GM18520 (cell line): ENCODE measurements at regions not wholly inside any gene's neighbourhood (a gene's known extent, or its start where the extent isn't known, plus 50 kb on each side); places are given as distances from the start of the nearest gene placed in this dataset.
"Not testable (repeated sequence)": the region's sequence is repeated elsewhere in the genome, so short reads cannot be mapped to it uniquely, and the experiment has no call there.

Experiments used
- ATAC-seq: cut with Tn5 transposase; IDR thresholded peaks from one replicate; pipeline ENCODE4 v1.9.1; 2021; ENCODE audit not compliant: unreplicated experiment

- ATAC-seq = no peak
Measured at GRCh38 chr3:40925231-40925630, 274.1 kb upstream of the CTNNB1 start.

GRCh38 chr3:40930131-40930538 lies 269.2 kb upstream of the CTNNB1 start:
- no peak for ATAC-seq

- no peak for ATAC-seq
Measured at GRCh38 chr3:40930756-40931155, 268.5 kb upstream of the CTNNB1 start.

- ATAC-seq = no peak
Measured at GRCh38 chr3:40938591-40938990, 260.7 kb upstream of the CTNNB1 start.

GRCh38 chr3:40939030-40939740 lies 260.1 kb upstream of the CTNNB1 start:
- no peak for ATAC-seq

GRCh38 chr3:40939741-40940130 lies 259.6 kb upstream of the CTNNB1 start:
- ATAC-seq = no peak

GRCh38 chr3:40940651-40941050 lies 258.7 kb upstream of the CTNNB1 start:
- no peak for ATAC-seq

- ATAC-seq = not testable (repeated sequence)
Measured at GRCh38 chr3:40947022-40947421, 252.3 kb upstream of the CTNNB1 start.

GRCh38 chr3:40949347-40949746 lies 250.0 kb upstream of the CTNNB1 start:
- ATAC-seq = not testable (repeated sequence)

- no peak for ATAC-seq
Measured at GRCh38 chr3:40951636-40952035, 247.7 kb upstream of the CTNNB1 start.

GRCh38 chr3:40961104-40961857 lies 238.0 kb upstream of the CTNNB1 start:
- ATAC-seq = no peak

GRCh38 chr3:40962721-40963120 lies 236.6 kb upstream of the CTNNB1 start:
- no peak for ATAC-seq

GRCh38 chr3:40968666-40969065 lies 230.6 kb upstream of the CTNNB1 start:
- ATAC-seq = no peak

GRCh38 chr3:40969341-40969740 lies 230.0 kb upstream of the CTNNB1 start:
- no peak for ATAC-seq

- no peak for ATAC-seq
Measured at GRCh38 chr3:40969756-40970466, 229.4 kb upstream of the CTNNB1 start.

GRCh38 chr3:40971191-40972168 lies 227.8 kb upstream of the CTNNB1 start:
- ATAC-seq = peak; percentile 96

GRCh38 chr3:40972350-40972749 lies 227.0 kb upstream of the CTNNB1 start:
- ATAC-seq = no peak

GRCh38 chr3:40973141-40973540 lies 226.2 kb upstream of the CTNNB1 start:
- ATAC-seq = no peak

GRCh38 chr3:40975711-40976121 lies 223.6 kb upstream of the CTNNB1 start:
- ATAC-seq = no peak

GRCh38 chr3:40976241-40976640 lies 223.1 kb upstream of the CTNNB1 start:
- ATAC-seq = no peak

- no peak for ATAC-seq
Measured at GRCh38 chr3:40978442-40978841, 220.9 kb upstream of the CTNNB1 start.
